ENCODE measurements at regions not wholly inside any gene's neighbourhood (a gene's known extent, or its start where the extent isn't known, plus 50 kb on each side); places are given as distances from the start of the nearest gene placed in this dataset.

GRCh38 chr10:29140151-29140550, 148.7 kb upstream of the LYZL1 start:
- H3K4me1 Mint-ChIP-seq (ENCODE audit: low read depth) = no peaks in the 10 kb centered on the region
- peaks cover 5% of the 10 kb centered on the region for H3K27me3 Mint-ChIP-seq (ENCODE audit: low read depth)
- no peaks in the 10 kb centered on the region for H3K9me3 Mint-ChIP-seq
- H3K27ac Mint-ChIP-seq = no peak overlapping the region
- H3K4me3 Mint-ChIP-seq = no peak overlapping the region
- no peaks in the 10 kb centered on the region for H3K36me3 Mint-ChIP-seq (ENCODE audit: low read depth)
- DNase-seq (ENCODE audit: low spot score) = no peak

- Mint-ChIP-seq H3K9me3 (no peaks in the 10 kb centered on the region), H3K27ac (no peak overlapping the region), H3K36me3 (ENCODE audit: low read depth) (no peaks in the 10 kb centered on the region), H3K27me3 (ENCODE audit: low read depth) (peaks cover 5% of the 10 kb centered on the region), H3K4me1 (ENCODE audit: low read depth) (no peaks in the 10 kb centered on the region), H3K4me3 (no peak overlapping the region)
- DNase-seq (ENCODE audit: low spot score) = no peak
Measured at GRCh38 chr10:29140991-29141390, 147.9 kb upstream of the LYZL1 start.

DNA sequence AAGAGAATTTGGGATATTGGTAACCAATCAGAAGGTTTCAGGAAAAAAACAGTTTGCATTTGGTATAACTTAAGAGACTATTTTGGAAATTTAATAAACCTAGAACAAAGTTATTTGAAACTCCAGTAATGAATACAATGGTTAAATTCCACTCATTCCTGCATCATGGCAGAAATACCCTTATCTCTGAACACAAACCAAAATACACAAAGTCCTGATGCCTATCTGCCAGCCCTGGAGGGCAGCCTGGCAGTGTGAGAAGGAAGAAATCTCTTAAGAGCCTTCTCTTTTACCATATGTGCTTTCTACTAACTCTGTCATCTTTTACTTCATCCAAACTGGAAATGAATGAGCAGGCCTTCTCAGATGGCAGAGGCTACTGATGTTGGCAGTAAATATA, 147.1 kb upstream of the LYZL1 start:
- no peak overlapping the region for H3K4me3 Mint-ChIP-seq
- no peaks in the 10 kb centered on the region for H3K36me3 Mint-ChIP-seq (ENCODE audit: low read depth)
- H3K9me3 Mint-ChIP-seq = no peaks in the 10 kb centered on the region
- peaks cover 5% of the 10 kb centered on the region for H3K27me3 Mint-ChIP-seq (ENCODE audit: low read depth)
- DNase-seq (ENCODE audit: low spot score) = no peak
- no peak overlapping the region for H3K27ac Mint-ChIP-seq
- H3K4me1 Mint-ChIP-seq (ENCODE audit: low read depth) = no peaks in the 10 kb centered on the region

DNA sequence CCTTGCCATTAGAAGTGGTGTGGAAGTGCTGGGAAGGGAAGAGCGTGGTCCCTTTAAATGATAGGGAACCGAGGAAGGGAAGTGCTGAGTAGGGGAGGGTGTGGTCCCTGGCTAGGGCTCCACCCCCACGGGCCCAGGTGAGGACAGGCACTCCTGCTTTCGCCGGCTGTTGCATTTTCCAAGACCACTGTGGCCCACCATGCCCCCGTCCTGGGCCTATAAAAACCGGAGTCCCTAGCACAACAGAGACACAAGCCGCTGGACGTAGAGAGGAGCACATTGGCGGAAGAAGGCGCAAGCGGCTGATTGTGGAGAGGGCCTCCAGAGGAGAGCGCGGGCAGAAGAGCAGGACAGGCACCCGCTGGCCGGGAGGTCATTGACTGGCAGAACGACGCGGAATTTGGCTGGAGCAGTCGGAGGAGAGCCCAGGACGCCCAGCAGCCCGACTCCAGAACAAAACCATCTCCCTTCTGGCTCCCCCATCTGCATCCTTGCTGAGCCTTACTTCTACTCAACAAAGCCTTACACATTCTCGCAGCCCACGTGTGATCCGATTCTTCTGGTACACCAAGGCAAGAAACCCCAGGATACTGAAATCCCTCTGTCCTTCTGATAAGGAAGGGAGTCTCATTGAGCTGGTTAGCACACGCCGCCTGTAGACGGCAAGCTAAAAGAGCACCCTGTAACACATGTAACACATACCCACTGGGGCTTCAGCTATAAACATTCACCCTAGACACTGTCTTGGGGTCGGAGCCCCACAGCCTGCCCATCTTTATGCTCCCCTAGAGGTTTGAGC, 146.2 kb upstream of the LYZL1 start:
- Mint-ChIP-seq H3K36me3 (ENCODE audit: low read depth) (no peaks in the 10 kb centered on the region), H3K27ac (no peak overlapping the region), H3K4me3 (no peak overlapping the region), H3K4me1 (ENCODE audit: low read depth) (no peaks in the 10 kb centered on the region), H3K27me3 (ENCODE audit: low read depth) (peaks cover 5% of the 10 kb centered on the region), H3K9me3 (no peaks in the 10 kb centered on the region)
- no peak for DNase-seq (ENCODE audit: low spot score)

- Mint-ChIP-seq H3K36me3 (ENCODE audit: low read depth) (no peaks in the 10 kb centered on the region), H3K4me1 (ENCODE audit: low read depth) (no peaks in the 10 kb centered on the region), H3K4me3 (no peak overlapping the region), H3K27ac (no peak overlapping the region), H3K9me3 (no peaks in the 10 kb centered on the region), H3K27me3 (ENCODE audit: low read depth) (peaks cover 5% of the 10 kb centered on the region)
- DNase-seq (ENCODE audit: low spot score) = no peak
Measured at GRCh38 chr10:29144126-29144525, 144.7 kb upstream of the LYZL1 start.

DNA sequence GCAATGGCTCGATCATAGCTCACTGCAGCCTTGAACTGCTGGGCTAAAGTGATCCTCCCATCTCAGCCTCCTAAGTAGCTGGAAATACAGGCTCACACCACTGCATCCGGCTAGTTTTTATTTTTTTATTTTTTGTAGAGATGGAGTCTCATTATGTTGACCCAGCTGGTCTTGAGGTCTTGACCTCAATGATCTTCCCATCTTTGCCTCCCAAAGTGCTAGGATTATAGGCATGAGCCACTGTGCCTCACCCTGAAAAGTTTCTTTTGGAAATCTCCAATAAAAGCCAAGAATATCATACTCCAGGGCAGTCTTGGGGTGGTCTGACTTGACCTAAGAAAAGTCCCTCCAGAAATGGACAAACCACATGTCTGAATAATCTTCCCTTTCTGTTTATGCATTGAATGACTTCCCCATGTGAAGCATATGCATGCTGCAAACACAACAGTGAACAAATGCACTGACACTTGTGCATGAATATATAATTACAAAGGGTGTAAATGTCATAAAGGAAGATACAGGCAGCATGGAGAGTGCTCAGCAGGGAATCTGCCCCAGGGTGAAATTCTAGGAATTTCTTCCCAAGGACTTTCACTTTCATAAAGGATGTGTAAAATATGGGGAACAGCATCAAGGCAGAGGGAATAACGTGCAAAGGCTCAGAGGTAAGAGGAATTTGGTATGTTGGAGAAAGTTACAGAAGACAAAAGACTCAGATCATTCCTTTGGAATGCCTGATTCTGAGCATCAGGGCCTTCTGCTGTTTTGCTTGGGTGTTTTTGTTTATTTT, 142.4 kb upstream of the LYZL1 start:
- Mint-ChIP-seq H3K9me3 (no peaks in the 10 kb centered on the region), H3K27me3 (ENCODE audit: low read depth) (peaks cover 5% of the 10 kb centered on the region), H3K4me3 (no peak overlapping the region), H3K27ac (no peak overlapping the region), H3K4me1 (ENCODE audit: low read depth) (no peaks in the 10 kb centered on the region), H3K36me3 (ENCODE audit: low read depth) (no peaks in the 10 kb centered on the region)
- DNase-seq (ENCODE audit: low spot score) = no peak

GRCh38 chr10:29150010-29150409, 138.9 kb upstream of the LYZL1 start:
- no peaks in the 10 kb centered on the region for H3K9me3 Mint-ChIP-seq
- DNase-seq (ENCODE audit: low spot score) = no peak
- no peaks in the 10 kb centered on the region for H3K36me3 Mint-ChIP-seq (ENCODE audit: low read depth)
- H3K27ac Mint-ChIP-seq = no peak overlapping the region
- no peaks in the 10 kb centered on the region for H3K4me1 Mint-ChIP-seq (ENCODE audit: low read depth)
- no peaks in the 10 kb centered on the region for H3K27me3 Mint-ChIP-seq (ENCODE audit: low read depth)
- H3K4me3 Mint-ChIP-seq = no peak overlapping the region

GRCh38 chr10:29151005-29151404, 137.9 kb upstream of the LYZL1 start:
- Mint-ChIP-seq H3K27me3 (ENCODE audit: low read depth) (no peaks in the 10 kb centered on the region), H3K4me1 (ENCODE audit: low read depth) (no peaks in the 10 kb centered on the region), H3K36me3 (ENCODE audit: low read depth) (no peaks in the 10 kb centered on the region), H3K9me3 (no peaks in the 10 kb centered on the region), H3K27ac (no peak overlapping the region), H3K4me3 (no peak overlapping the region)
- DNase-seq (ENCODE audit: low spot score) = no peak

DNA sequence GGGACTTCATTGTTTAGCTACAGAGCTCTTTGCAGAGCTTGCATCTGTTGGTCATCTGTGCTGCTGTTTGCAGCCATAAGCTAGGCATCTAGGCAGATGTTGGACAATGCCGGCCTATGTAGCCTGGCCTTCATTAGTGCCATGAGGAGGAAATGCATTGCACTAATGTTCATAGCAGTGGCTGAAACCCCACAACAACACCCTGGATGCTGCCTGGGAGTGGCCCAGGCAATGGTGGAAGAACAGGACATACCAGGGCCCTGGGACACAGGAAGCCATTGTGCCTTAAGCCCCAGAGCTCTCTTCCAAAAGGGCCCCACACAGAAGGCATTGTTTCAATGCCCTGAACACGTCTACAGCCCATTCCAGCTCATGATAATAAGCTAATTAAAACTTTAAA, 131.5 kb upstream of the LYZL1 start:
- H3K9me3 Mint-ChIP-seq = no peaks in the 10 kb centered on the region
- no peaks in the 10 kb centered on the region for H3K4me1 Mint-ChIP-seq (ENCODE audit: low read depth)
- no peak for DNase-seq (ENCODE audit: low spot score)
- no peak overlapping the region for H3K27ac Mint-ChIP-seq
- no peaks in the 10 kb centered on the region for H3K36me3 Mint-ChIP-seq (ENCODE audit: low read depth)
- no peaks in the 10 kb centered on the region for H3K27me3 Mint-ChIP-seq (ENCODE audit: low read depth)
- no peak overlapping the region for H3K4me3 Mint-ChIP-seq

DNA sequence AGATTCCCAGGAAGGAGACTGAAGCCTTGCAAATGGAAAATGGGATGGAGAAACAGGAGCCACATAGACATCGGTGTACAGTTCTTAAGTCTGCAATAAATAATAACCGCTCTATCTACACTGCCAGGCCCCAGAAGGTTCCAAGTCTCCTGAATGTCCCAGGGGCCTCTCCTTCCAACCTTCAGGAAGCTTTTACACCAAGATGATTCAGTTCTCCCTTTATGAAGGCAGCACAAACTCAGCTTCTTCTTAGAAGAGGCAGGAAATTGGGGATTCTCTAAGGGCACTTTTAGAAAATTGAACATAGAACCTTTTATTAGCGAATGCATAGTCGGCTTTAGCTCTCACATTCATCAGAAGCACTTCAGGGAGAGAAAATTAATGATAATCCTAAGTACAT, 130.8 kb upstream of the LYZL1 start:
- Mint-ChIP-seq H3K9me3 (no peaks in the 10 kb centered on the region), H3K27ac (no peak overlapping the region), H3K36me3 (ENCODE audit: low read depth) (no peaks in the 10 kb centered on the region), H3K27me3 (ENCODE audit: low read depth) (no peaks in the 10 kb centered on the region), H3K4me3 (no peak overlapping the region), H3K4me1 (ENCODE audit: low read depth) (no peaks in the 10 kb centered on the region)
- no peak for DNase-seq (ENCODE audit: low spot score)

- Mint-ChIP-seq H3K4me3 (no peak overlapping the region), H3K27me3 (ENCODE audit: low read depth) (no peaks in the 10 kb centered on the region), H3K9me3 (no peaks in the 10 kb centered on the region), H3K36me3 (ENCODE audit: low read depth) (no peaks in the 10 kb centered on the region), H3K4me1 (ENCODE audit: low read depth) (no peaks in the 10 kb centered on the region), H3K27ac (no peak overlapping the region)
- DNase-seq (ENCODE audit: low spot score) = no peak
Measured at GRCh38 chr10:29160150-29160617, 128.7 kb upstream of the LYZL1 start.

GRCh38 chr10:29163746-29164145, 125.1 kb upstream of the LYZL1 start:
- Mint-ChIP-seq H3K27ac (no peak overlapping the region), H3K4me3 (no peak overlapping the region), H3K36me3 (ENCODE audit: low read depth) (no peaks in the 10 kb centered on the region), H3K27me3 (ENCODE audit: low read depth) (no peaks in the 10 kb centered on the region), H3K4me1 (ENCODE audit: low read depth) (no peaks in the 10 kb centered on the region), H3K9me3 (no peaks in the 10 kb centered on the region)
- no peak for DNase-seq (ENCODE audit: low spot score)

DNA sequence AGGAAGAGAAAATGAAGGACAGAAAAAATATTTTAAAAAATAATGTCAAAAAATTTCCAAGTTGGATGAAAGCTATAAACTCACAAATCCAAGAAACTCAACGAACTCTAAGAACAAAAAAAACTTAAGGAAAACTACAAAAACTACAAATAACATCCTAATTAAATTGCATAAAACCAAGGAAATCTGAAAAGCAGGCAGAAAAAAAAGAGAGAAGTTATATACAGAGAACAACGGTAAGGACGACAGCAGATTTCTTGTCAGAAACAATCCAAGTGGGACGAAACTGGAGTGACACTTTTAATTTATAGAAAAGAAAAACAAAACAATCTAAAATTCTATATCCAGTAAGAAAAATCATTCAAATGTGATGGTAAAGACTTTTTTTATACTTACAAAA, 122.2 kb upstream of the LYZL1 start:
- Mint-ChIP-seq H3K9me3 (peaks cover 3% of the 10 kb centered on the region), H3K36me3 (ENCODE audit: low read depth) (no peaks in the 10 kb centered on the region), H3K27me3 (ENCODE audit: low read depth) (no peaks in the 10 kb centered on the region), H3K4me1 (ENCODE audit: low read depth) (no peaks in the 10 kb centered on the region), H3K27ac (no peak overlapping the region), H3K4me3 (no peak overlapping the region)
- DNase-seq (ENCODE audit: low spot score) = no peak

- H3K36me3 Mint-ChIP-seq (ENCODE audit: low read depth) = no peaks in the 10 kb centered on the region
Measured at GRCh38 chr10:29169021-29169420, 119.8 kb upstream of the LYZL1 start.

More at GRCh38 chr10:29169021-29169420, 119.8 kb upstream of the LYZL1 start:
- H3K4me3 Mint-ChIP-seq = no peak overlapping the region
- H3K4me1 Mint-ChIP-seq (ENCODE audit: low read depth) = no peaks in the 10 kb centered on the region
- peaks cover 3% of the 10 kb centered on the region for H3K9me3 Mint-ChIP-seq
- H3K27me3 Mint-ChIP-seq (ENCODE audit: low read depth) = no peaks in the 10 kb centered on the region
- DNase-seq (ENCODE audit: low spot score) = no peak
- no peak overlapping the region for H3K27ac Mint-ChIP-seq

Measured in T-helper 2 cell treated with Interferon-gamma antibody and Interleukin-4, amounts not matched to agents 5 μg/mL and 100 μg/mL, for 36 hours (primary cell).